ENCODE measurements at regions not wholly inside any gene's neighbourhood (a gene's known extent, or its start where the extent isn't known, plus 50 kb on each side); places are given as distances from the start of the nearest gene placed in this dataset.

DNA sequence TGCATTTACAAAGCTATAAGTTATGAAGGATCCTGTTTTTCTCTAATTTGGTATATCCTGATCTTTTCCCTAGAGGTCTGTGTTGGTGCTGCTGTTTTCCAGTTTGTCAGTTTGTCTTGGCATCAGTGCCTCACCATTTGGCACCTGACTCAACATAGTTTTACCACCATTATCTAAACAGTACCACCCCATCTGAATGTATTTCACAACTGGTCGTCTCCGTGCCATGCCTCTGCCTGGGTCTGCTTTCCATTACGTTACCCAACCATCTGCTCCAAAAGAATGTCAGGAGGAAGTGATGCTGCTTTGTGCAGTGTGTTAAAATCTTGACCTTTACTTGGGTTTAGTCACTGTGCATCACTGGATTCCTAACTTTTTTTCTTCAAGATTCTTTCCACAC, 129.3 kb upstream of the RASSF8 start:
- TF ChIP-seq, protein P1, sequence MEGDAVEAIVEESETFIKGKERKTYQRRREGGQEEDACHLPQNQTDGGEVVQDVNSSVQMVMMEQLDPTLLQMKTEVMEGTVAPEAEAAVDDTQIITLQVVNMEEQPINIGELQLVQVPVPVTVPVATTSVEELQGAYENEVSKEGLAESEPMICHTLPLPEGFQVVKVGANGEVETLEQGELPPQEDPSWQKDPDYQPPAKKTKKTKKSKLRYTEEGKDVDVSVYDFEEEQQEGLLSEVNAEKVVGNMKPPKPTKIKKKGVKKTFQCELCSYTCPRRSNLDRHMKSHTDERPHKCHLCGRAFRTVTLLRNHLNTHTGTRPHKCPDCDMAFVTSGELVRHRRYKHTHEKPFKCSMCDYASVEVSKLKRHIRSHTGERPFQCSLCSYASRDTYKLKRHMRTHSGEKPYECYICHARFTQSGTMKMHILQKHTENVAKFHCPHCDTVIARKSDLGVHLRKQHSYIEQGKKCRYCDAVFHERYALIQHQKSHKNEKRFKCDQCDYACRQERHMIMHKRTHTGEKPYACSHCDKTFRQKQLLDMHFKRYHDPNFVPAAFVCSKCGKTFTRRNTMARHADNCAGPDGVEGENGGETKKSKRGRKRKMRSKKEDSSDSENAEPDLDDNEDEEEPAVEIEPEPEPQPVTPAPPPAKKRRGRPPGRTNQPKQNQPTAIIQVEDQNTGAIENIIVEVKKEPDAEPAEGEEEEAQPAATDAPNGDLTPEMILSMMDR (IDR thresholded peaks at IDR 0.05), result no peak
- no peak for TF ChIP-seq POLR2A (IDR thresholded peaks at IDR 0.05)
- TF ChIP-seq POLR2AphosphoS5 (IDR thresholded peaks at IDR 0.05; ENCODE audit: insufficient read depth in 1 of 2, low read depth in 1 of 2), result no peak
